ENCODE measurements at regions not wholly inside any gene's neighbourhood (a gene's known extent, or its start where the extent isn't known, plus 50 kb on each side); places are given as distances from the start of the nearest gene placed in this dataset.

- peaks cover 11% of the 10 kb centered on the region for H3K4me1 Mint-ChIP-seq
- peaks cover 18% of the 10 kb centered on the region for H3K9me3 Mint-ChIP-seq
- no peak for DNase-seq (ENCODE audit: low spot score in 2 of 2, unreplicated experiment in 2 of 2)
- H3K4me3 Mint-ChIP-seq, result no peak overlapping the region
- no peaks in the 10 kb centered on the region for H3K27me3 Mint-ChIP-seq (ENCODE audit: low read depth)
- TF ChIP-seq CTCF (IDR thresholded peaks at IDR 0.05; ENCODE audit: unreplicated experiment), result no peak
- H3K36me3 Mint-ChIP-seq, result no peaks in the 10 kb centered on the region
- no peak overlapping the region for H3K27ac Mint-ChIP-seq
Observed at GRCh38 chr14:23694949-23695663, 58.9 kb downstream of the DHRS2 start.

- no peak overlapping the region for H3K27ac Mint-ChIP-seq
- no peak for TF ChIP-seq CTCF (IDR thresholded peaks at IDR 0.05; ENCODE audit: unreplicated experiment)
- peaks cover 11% of the 10 kb centered on the region for H3K4me1 Mint-ChIP-seq
- H3K9me3 Mint-ChIP-seq, result peaks cover 22% of the 10 kb centered on the region
- H3K4me3 Mint-ChIP-seq, result no peak overlapping the region
- H3K36me3 Mint-ChIP-seq, result no peaks in the 10 kb centered on the region
- no peaks in the 10 kb centered on the region for H3K27me3 Mint-ChIP-seq (ENCODE audit: low read depth)
- DNase-seq (ENCODE audit: low spot score in 2 of 2, unreplicated experiment in 2 of 2), result no peak
Observed at GRCh38 chr14:23695664-23695999, 59.5 kb downstream of the DHRS2 start.

- no peak overlapping the region for H3K4me3 Mint-ChIP-seq
- DNase-seq (ENCODE audit: low spot score in 2 of 2, unreplicated experiment in 2 of 2), result no peak
- H3K27ac Mint-ChIP-seq, result no peak overlapping the region
- no peaks in the 10 kb centered on the region for H3K36me3 Mint-ChIP-seq
- H3K9me3 Mint-ChIP-seq, result peaks cover 24% of the 10 kb centered on the region
- no peak for TF ChIP-seq CTCF (IDR thresholded peaks at IDR 0.05; ENCODE audit: unreplicated experiment)
- H3K27me3 Mint-ChIP-seq (ENCODE audit: low read depth), result no peaks in the 10 kb centered on the region
- H3K4me1 Mint-ChIP-seq, result peaks cover 11% of the 10 kb centered on the region
Observed at GRCh38 chr14:23696701-23697239, 60.6 kb downstream of the DHRS2 start.

GRCh38 chr14:23697680-23698079 lies 61.5 kb downstream of the DHRS2 start:
- no peak for TF ChIP-seq CTCF (IDR thresholded peaks at IDR 0.05; ENCODE audit: unreplicated experiment)
- H3K9me3 Mint-ChIP-seq, result peaks cover 32% of the 10 kb centered on the region
- H3K4me1 Mint-ChIP-seq, result peaks cover 11% of the 10 kb centered on the region
- no peaks in the 10 kb centered on the region for H3K27me3 Mint-ChIP-seq (ENCODE audit: low read depth)
- no peaks in the 10 kb centered on the region for H3K36me3 Mint-ChIP-seq
- DNase-seq (ENCODE audit: low spot score in 2 of 2, unreplicated experiment in 2 of 2), result no peak
- H3K4me3 Mint-ChIP-seq, result no peak overlapping the region
- H3K27ac Mint-ChIP-seq, result no peak overlapping the region

GRCh38 chr14:23702656-23703426 lies 66.7 kb downstream of the DHRS2 start:
- H3K4me1 Mint-ChIP-seq, result peaks cover 2% of the 10 kb centered on the region
- no peaks in the 10 kb centered on the region for H3K27me3 Mint-ChIP-seq (ENCODE audit: low read depth)
- DNase-seq (ENCODE audit: low spot score in 2 of 2, unreplicated experiment in 2 of 2), result no peak
- peaks cover 2% of the 10 kb centered on the region for H3K36me3 Mint-ChIP-seq
- H3K9me3 Mint-ChIP-seq, result peaks cover 59% of the 10 kb centered on the region
- H3K4me3 Mint-ChIP-seq, result no peak overlapping the region
- TF ChIP-seq CTCF (IDR thresholded peaks at IDR 0.05; ENCODE audit: unreplicated experiment), result no peak
- H3K27ac Mint-ChIP-seq, result no peak overlapping the region

Measured in mesothelial cell of epicardium (in vitro differentiated cells).